C1 segment of cervical spinal cord (tissue), 14 donors: ENCODE measurements at regions not wholly inside any gene's neighbourhood (a gene's known extent, or its start where the extent isn't known, plus 50 kb on each side); places are given as distances from the start of the nearest gene placed in this dataset.

Experiments
- DNase-seq, 14 donors: peaks; one replicate each; lab custom pipeline; 2025; lab: John Stamatoyannopoulos, UW

- DNase-seq, result no peak
Measured at GRCh38 chr6:139425780-139426179, 51.3 kb upstream of the CITED2 start.

- DNase-seq, result no peak
Measured at GRCh38 chr6:139423971-139424667, 49.7 kb upstream of the CITED2 start.
